Mucosa of rectum (tissue), 2 donors: ENCODE measurements at regions not wholly inside any gene's neighbourhood (a gene's known extent, or its start where the extent isn't known, plus 50 kb on each side); places are given as distances from the start of the nearest gene placed in this dataset.
A peak's percentile ranks its signal among the peaks of the same experiment; 100 is the strongest.

Experiments used
- H3K27ac ChIP-seq, 2 donors: one replicate each; pipeline ENCODE4 v1.7.0; 2013; ENCODE audit warnings: inconsistent platforms in 2 of 2, low read depth in 2 of 2, low read length in 2 of 2
- H3K27me3 ChIP-seq, 2 donors: one replicate each; pipeline ENCODE4 v1.7.0; 2013; ENCODE audit warnings: low read length in 2 of 2; ENCODE audit not compliant: control insufficient read depth in 2 of 2, insufficient read depth in 2 of 2
- H3K36me3 ChIP-seq, 2 donors: one replicate each; pipeline ENCODE4 v1.7.0; 2013; ENCODE audit warnings: low read length in 2 of 2; ENCODE audit not compliant: control insufficient read depth in 2 of 2, insufficient read depth in 2 of 2
- H3K4me1 ChIP-seq, 2 donors: one replicate each; pipeline ENCODE4 v1.7.0; 2013; ENCODE audit warnings: low read length in 2 of 2, mild to moderate bottlenecking in 1 of 2; ENCODE audit not compliant: control insufficient read depth in 2 of 2, insufficient read depth in 2 of 2
- H3K4me3 ChIP-seq, 2 donors: one replicate each; pipeline ENCODE4 v1.7.0; 2013; ENCODE audit warnings: low read length in 2 of 2
- H3K9ac ChIP-seq, 2 donors: one replicate each; pipeline ENCODE4 v1.7.0; 2013; ENCODE audit warnings: low read length in 2 of 2, low read depth in 1 of 2, mild to moderate bottlenecking in 1 of 2
- H3K9me3 ChIP-seq, 2 donors: one replicate each; pipeline ENCODE4 v1.7.0; 2013; ENCODE audit warnings: low read length in 2 of 2; ENCODE audit not compliant: control insufficient read depth in 2 of 2
- donor health status: healthy.
- donor health status: Normal muscosa, but diverticular disease.

DNA sequence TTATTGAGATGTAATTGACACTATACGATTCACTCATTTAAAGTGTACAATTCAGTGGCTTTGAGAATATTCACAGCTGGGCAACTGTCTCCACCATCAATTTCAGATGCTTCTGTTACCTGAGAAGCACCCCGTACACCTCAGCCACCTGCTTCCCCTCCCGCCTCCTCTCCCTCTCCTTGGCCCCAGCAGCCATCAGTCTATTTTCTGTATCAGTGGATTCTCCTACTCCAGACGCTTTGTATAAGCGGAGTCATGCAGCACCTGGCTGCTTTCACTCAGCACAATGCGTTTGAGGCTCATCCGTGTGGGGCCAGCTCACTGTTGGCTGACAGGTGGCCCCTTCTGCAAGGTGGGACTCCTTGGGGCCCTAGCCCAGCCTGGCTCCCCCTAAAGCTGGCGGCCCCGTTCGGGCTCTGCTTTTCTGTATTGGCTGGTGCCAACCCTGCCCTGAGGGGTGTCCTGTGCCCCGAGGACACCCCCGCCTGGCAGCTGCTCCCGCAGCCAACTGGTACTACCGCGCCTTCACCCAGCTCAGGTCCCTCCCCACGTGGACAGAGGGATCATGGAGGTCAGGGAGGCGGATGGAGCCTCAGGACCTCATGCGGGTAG is 124.4 kb upstream of the COL5A1 start:
- Histone ChIP-seq H3K9ac (no peak overlapping the region), H3K4me1 (no peaks in the 10 kb centered on the region), H3K27me3 (peaks cover 0 to 8% of the 10 kb centered on the region in 2 donors), H3K9me3 (peaks cover 0 to 2% of the 10 kb centered on the region in 2 donors), H3K27ac (no peak overlapping the region), H3K4me3 (no peak overlapping the region), H3K36me3 (no peaks in the 10 kb centered on the region)

DNA sequence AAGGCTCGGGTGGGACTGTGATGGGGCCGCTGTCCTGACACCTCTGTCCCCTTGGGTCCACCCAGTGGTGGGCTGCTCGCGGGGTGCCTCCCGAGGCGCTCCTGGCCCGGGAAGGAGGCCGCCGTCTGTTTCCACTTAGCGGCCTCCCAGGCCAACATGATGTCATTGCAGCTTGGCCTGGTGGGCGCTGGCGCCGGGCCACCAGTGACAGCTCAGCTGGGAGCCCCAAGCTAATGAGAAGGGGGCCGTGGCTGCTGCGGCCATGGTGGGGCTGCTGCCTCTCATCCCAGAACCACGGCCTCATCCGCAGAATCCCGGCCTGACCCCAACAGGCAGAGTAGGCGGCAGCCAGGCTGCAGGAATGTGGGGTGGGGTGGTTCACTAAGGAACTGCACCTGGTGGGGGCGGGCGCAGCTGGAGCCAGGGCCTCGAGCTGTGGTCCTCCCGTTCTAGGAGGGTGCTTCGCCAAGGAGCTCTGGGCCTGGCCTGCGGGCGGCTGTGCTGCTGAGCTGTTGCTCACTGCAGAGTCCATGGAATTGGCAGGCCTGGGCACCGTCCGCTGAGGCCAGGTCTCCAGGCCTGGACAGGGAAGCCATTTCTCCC is 123.5 kb upstream of the COL5A1 start:
- Histone ChIP-seq H3K4me1 (no peaks in the 10 kb centered on the region), H3K27ac (no peak overlapping the region), H3K4me3 (no peak overlapping the region), H3K36me3 (no peaks in the 10 kb centered on the region), H3K9me3 (peaks cover 0 to 2% of the 10 kb centered on the region in 2 donors), H3K9ac (no peak overlapping the region), H3K27me3 (peaks cover 0 to 4% of the 10 kb centered on the region in 2 donors)

DNA sequence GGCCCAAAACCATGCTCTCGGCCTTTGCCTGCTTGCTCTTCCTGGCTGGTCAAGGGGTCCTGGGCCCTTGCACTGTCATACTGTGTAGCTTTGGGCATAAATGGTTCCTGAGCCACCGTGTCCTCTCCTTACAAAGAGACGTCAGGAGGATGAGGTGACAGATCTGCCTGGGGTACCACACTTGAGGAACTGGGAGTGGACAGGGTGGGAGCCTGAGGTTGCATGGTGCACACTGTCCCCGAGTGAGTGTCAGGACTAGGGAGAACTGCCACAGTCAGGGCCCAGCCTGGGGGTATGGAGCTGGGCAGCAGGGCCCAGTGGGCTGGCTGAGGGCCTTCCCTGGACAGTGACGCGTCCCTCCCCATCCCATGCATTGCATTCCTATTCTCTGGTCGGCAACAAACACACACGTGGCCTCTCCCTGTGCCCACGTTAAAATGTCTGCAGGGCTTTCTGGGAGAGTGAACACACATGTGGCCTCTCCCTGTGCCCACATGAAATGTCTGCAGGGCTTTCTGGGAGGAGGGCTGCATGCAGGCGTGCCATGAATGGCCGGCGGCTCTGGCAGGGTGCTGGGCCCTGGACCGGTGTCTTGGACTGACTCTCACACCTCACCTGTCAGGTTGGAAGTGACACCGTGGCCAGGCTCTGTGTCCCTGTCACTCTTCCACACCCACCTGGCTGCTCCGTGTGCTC is 122.1 kb upstream of the COL5A1 start:
- no peak overlapping the region for H3K9ac ChIP-seq
- no peaks in the 10 kb centered on the region for H3K4me1 ChIP-seq
- H3K27ac ChIP-seq, result no peak overlapping the region
- H3K36me3 ChIP-seq, result no peaks in the 10 kb centered on the region
- peaks cover 0 to 2% of the 10 kb centered on the region in 2 donors for H3K9me3 ChIP-seq
- no peak overlapping the region for H3K4me3 ChIP-seq
- H3K27me3 ChIP-seq, result peaks cover 0 to 4% of the 10 kb centered on the region in 2 donors

DNA sequence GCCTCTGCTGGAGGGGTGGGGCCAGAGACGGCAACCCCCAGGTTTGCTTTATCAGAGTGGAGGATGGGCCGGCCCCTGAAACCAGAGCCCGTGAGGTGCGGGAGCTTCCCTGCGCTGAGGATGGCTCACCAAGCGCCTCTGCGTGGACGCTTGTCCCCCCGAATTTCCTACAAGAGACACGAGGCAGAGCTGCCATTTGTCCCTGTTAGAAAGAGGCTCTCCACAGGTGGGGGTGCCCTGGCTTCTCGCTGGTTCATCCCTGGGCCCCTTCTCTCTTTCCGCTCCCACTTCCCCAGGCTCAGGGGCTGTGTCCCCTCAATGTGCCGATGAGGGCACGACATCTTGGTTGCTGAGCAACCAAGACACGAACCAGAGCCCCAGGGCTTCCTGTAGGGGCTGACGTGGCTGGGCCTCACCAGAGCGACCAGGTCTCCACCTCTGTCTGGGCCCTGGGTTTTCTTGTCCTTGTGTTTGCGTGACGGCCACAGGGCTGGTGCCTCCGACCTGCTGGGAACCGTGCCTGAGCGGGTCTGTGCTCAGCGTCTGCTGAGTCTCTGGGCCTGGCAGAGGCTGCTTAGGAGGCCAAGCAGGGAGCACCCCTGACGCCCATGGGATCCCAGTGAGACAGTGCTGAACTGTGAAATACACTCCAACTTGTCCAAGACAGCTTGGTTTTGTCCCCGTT is 119.6 kb upstream of the COL5A1 start:
- Histone ChIP-seq H3K4me3 (no peak overlapping the region), H3K9me3 (peaks cover 0 to 2% of the 10 kb centered on the region in 2 donors), H3K36me3 (no peaks in the 10 kb centered on the region), H3K4me1 (no peaks in the 10 kb centered on the region), H3K27me3 (no peaks in the 10 kb centered on the region), H3K27ac (no peak overlapping the region), H3K9ac (no peak overlapping the region)

DNA sequence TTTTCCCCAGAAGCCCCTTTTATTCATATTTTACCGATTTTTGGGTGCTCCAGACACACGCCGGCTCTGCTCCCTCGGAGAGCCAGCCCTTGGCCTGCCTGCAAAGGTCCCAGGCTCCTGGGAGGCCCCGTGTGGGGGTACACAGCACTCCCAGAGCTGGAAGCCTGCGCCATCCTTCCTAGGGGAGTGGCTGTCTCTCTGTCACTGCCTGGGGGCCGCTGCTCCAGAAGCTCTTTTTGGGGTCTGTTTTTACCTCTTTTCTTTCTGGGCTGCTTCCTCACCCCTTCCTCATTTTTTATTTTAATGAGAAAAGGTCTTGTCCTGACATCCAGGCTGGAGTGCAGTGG is 119.1 kb upstream of the COL5A1 start:
- no peaks in the 10 kb centered on the region for H3K27me3 ChIP-seq
- no peak overlapping the region for H3K27ac ChIP-seq
- no peaks in the 10 kb centered on the region for H3K4me1 ChIP-seq

DNA sequence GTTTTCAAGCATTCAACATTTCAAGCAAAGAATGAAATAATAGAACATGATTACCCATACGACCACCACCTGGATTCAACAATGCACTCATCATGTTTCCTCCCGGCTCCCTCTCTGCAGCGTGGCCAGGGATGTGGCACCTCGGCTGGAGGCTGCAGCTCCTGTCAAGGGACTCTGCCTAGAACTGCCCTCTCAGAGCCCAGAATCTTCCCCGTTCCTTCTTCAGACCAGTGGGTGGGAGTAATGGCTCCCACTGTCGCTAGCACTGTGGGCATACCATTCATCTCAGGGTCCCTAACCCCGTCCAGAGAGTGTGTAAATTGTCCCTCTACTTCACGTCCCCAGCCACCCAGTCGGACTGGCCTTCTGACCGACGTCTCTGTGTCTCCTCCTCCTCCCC is 118.6 kb upstream of the COL5A1 start:
- Histone ChIP-seq H3K36me3 (no peaks in the 10 kb centered on the region), H3K27me3 (no peaks in the 10 kb centered on the region), H3K9ac (no peak overlapping the region), H3K9me3 (peaks cover 0 to 2% of the 10 kb centered on the region in 2 donors), H3K4me1 (no peaks in the 10 kb centered on the region), H3K27ac (no peak overlapping the region), H3K4me3 (no peak overlapping the region)

More for the DNA sequence above, 119.1 kb upstream of the COL5A1 start:
- Histone ChIP-seq H3K4me3 (no peak overlapping the region), H3K9me3 (peaks cover 0 to 2% of the 10 kb centered on the region in 2 donors), H3K9ac (no peak overlapping the region), H3K36me3 (no peaks in the 10 kb centered on the region)

DNA sequence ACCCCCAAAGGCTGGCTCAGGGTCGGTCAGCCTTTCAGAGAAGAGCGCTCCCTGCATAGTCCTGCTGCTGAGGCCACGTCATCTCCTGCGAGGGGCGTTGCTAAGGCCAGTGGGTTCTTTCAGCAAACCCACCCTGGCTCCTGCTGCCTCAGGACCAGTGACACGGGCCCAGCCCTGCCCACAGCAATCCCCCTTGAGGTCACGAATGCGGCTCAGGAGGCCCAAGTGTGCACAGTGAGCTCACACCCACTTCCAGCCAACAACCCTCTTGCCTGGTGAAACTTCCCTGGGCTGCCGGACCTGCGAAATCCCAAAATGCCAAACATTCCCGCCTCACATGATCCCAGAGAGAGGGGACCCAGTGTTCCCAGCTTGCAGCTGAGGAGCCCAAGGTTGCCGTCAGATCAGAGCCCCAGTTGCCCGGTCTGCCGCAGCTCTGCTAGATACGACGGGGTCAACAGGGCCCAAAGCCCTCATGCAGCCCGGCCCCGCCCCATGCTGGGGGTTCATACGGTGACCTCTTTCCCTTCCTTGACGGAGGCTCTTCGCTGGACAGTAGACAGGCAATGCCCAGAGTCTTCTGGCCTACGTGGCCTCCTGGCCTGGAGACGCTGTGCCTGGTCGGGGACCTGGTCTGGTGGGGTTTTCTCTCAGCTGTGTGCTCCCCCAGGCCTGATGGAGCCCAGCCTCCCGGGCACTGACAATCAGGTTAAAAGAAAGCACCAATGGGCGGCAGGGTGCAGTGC is 116.4 kb upstream of the COL5A1 start:
- H3K9me3 ChIP-seq, result peaks cover 0 to 2% of the 10 kb centered on the region in 2 donors
- no peaks in the 10 kb centered on the region for H3K4me1 ChIP-seq
- H3K9ac ChIP-seq, result no peak overlapping the region
- H3K27ac ChIP-seq, result no peak overlapping the region
- H3K4me3 ChIP-seq, result no peak overlapping the region
- no peaks in the 10 kb centered on the region for H3K27me3 ChIP-seq
- H3K36me3 ChIP-seq, result no peaks in the 10 kb centered on the region

DNA sequence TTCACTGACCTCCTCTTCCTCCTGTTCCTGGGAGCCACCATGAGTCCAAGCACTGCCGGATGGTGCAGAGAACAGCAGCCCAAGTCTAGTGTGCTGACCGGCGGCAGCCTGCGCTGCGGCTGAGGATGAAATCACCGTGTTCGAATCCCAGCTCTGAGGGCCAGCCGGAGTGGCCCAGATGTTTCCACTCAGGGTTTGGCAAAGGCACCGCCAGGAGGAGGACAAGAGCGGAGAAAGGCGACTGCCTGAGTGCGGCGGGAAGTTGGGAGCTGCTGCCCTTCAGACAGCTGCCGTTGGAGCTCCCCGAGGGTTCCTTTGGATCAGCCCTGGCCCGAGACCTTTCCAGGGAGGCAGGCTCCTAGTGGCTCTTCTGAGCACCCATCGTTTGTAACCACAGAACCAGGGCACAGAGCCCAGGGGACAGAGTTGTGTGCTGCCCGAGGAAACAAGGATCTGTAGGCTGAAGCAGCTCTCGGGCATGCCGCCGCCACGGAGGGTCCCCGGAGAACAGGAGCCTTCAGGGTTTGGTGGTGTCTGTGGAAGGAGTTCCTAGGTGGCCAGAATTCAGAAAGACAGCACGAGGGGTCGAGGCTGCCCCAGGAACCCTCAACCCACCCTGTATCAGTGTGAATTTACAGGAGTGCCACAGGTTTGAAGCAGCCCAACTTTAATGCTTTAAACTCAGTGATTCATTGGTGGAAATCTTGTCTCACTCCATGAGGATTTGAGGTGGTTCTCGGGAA is 115.6 kb upstream of the COL5A1 start:
- Histone ChIP-seq H3K27me3 (no peaks in the 10 kb centered on the region), H3K9me3 (peaks cover 0 to 1% of the 10 kb centered on the region in 2 donors), H3K36me3 (no peaks in the 10 kb centered on the region), H3K4me3 (no peak overlapping the region), H3K4me1 (no peaks in the 10 kb centered on the region), H3K27ac (peak overlapping the region; percentile 44 to 76), H3K9ac (no peak overlapping the region)

DNA sequence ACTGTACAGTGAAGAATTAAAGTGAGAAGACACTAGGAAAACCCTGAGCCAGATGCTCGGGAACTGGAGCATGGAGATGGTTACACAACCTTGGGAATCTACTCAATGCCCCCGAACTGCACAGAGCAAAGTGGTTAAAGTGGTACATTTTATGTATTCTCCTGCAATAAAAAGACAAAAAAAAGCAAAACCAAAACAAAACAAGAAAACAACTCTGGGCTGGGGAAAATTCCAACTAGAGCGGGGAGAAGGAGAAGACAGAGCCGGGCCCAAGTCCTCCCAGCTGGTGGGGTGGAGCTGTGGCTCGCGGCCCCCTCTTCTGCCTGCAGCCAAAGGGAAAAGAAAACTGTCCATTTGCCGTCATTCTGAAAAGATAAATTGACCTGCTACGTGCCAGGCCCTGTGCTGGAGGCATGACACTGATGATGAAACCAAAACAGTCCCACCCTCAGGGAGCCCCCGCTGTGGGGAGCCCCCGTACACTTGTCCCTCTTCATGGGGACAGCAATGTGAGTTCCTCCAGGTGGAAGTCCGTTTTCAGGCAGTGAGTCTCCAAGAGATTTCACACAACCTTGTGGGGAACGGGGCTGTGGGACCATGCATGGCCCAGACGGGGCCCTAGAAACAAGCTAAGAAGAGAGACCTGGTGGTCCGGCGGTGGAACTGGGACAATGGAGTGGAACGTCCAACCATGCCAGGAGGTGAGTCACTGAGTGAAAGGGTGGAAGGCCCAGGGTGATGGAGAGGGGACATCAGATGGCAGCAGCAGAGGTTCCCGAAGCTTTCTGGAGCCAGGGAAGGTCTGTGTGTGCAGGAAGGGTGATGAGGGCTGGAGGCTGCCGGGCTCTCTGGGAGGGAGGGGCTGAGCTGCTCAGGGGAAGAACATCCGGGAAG is 114.8 kb upstream of the COL5A1 start:
- Histone ChIP-seq H3K27me3 (no peaks in the 10 kb centered on the region), H3K9ac (no peak overlapping the region), H3K4me3 (no peak overlapping the region), H3K27ac (peak overlapping the region in 1 of 2 donors; percentile 76), H3K9me3 (no peaks in the 10 kb centered on the region), H3K4me1 (no peaks in the 10 kb centered on the region), H3K36me3 (no peaks in the 10 kb centered on the region)
